GM12892 (cell line): ENCODE measurements at regions not wholly inside any gene's neighbourhood (a gene's known extent, or its start where the extent isn't known, plus 50 kb on each side); places are given as distances from the start of the nearest gene placed in this dataset.
"Not testable (repeated sequence)": the region's sequence is repeated elsewhere in the genome, so short reads cannot be mapped to it uniquely, and the experiment has no call there.

Experiments
- DNase-seq: peaks from one replicate; pipeline ENCODE4 v3.0.0; 2011; ENCODE audit not compliant: insufficient read length
- FAIRE-seq: peaks from 2 replicates; lab custom pipeline; 2011; peaks lifted over from hg19 to GRCh38; lab: Jason Lieb, UNC
- POLR2A ChIP-seq: IDR thresholded peaks from 2 replicates; pipeline ENCODE4 v1.6.1; 2011; ENCODE audit warnings: low read depth, low read length, control low read depth
- POLR2AphosphoS5 ChIP-seq: IDR thresholded peaks from 2 replicates; pipeline ENCODE4 v1.6.1; 2011; ENCODE audit warnings: low read depth, low read length, control low read depth
- TAF1 ChIP-seq: IDR thresholded peaks from 2 replicates; pipeline ENCODE4 v1.6.1; 2011; ENCODE audit warnings: low read depth, mild to moderate bottlenecking, control low read depth, low read length, borderline replicate concordance

DNA sequence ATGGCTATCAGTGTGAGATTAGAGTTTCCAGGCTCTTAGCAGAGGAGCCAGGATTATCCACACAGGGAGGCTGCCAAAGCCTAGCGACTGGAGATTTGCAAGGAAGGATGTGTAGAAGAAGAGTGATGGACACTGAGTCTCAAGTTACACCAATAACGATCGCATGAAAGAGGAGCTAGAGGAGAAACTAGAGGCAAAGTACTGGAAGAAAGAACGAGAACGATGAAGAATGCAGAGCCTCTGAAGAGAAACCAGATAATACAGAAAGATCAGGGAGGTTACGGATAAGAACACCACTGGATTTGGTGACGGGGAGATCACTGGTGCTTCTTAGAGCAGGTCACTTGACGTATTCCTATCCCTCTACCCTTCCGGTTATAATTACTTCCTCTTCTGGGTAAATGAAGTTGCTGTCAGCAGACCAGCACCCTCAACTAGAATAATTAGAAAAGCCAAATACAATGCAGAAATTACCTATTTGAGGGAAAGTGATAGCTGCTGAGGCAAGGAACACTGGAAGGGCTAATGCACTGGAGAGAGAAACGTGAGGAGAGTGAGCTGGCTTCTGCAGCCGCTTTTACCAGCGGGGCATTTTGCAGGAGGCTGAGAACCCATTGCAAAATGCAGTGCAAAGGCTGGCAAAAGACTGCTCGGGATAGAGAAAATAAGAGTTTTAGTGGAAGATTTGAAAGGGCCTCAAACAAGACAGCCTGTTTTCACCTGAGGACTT, 93.1 kb upstream of the HIF1A start:
- FAIRE-seq (no peak), DNase-seq (no peak)

DNA sequence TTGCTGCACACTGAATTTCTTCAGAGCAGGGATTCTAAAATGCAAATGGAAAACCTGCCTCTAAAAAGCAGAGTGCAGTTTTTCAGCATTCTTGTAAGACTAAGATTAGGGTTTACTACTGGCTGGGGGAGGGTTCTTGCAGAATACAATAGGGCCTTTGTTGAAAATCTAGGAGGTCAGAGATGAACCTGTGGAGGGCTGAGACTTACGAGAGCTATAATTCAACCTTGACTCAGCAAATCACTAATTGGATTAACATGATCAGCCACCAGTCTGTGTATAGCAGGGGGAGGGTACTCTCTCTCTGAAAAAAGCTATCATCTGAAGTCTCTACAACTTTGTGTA, 92.6 kb upstream of the HIF1A start:
- no peak for FAIRE-seq
- no peak for DNase-seq
- TF ChIP-seq TAF1 = no peak
- no peak for TF ChIP-seq POLR2A
- TF ChIP-seq POLR2AphosphoS5 = no peak

More for the DNA sequence above, 93.1 kb upstream of the HIF1A start:
- TF ChIP-seq POLR2A (no peak), TAF1 (no peak), POLR2AphosphoS5 (no peak)

- TF ChIP-seq POLR2AphosphoS5 = no peak
- no peak for TF ChIP-seq TAF1
- no peak for TF ChIP-seq POLR2A
- no peak for FAIRE-seq
- DNase-seq = no peak
Measured at GRCh38 chr14:61603736-61604135, 91.6 kb upstream of the HIF1A start.

DNA sequence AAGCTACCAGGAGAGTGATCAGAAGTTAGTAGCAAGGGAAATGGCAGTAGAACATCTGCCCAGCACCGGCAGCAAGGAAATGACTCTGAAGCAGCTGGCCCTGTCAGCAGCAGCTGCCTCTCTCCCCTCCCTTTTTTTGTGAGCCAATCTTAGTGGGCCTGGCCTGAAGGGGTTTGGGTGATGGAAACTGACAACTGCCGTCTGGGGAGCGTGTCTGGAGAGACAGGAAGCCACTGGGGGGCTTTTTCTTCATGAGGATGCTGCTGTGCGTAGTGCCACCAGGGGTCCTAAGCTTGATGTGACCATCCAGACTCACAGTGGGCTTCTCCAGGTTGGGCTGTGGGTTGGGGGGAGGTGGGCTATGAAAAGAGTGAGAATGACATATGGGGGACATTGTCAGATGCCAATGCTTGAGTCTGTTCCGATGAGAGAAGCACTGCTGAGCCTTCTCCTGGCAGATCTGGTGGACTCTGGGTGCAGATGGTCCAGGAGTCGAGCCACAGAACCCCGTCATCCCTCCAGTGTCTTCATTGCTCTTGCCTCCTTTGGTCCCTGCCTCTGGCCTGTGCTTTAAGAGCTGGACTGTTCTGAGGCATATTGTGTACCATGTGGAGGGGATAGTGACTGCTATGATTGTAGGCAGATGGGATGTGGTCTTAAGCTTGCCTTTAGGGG, 87.6 kb upstream of the HIF1A start:
- FAIRE-seq (no peak), DNase-seq (no peak)
- TF ChIP-seq POLR2A (no peak), POLR2AphosphoS5 (no peak), TAF1 (no peak)

GRCh38 chr14:61608245-61609165, 86.8 kb upstream of the HIF1A start:
- FAIRE-seq (no peak), DNase-seq (no peak)
- TF ChIP-seq POLR2A = no peak
- TF ChIP-seq POLR2AphosphoS5 = no peak
- no peak for TF ChIP-seq TAF1

DNA sequence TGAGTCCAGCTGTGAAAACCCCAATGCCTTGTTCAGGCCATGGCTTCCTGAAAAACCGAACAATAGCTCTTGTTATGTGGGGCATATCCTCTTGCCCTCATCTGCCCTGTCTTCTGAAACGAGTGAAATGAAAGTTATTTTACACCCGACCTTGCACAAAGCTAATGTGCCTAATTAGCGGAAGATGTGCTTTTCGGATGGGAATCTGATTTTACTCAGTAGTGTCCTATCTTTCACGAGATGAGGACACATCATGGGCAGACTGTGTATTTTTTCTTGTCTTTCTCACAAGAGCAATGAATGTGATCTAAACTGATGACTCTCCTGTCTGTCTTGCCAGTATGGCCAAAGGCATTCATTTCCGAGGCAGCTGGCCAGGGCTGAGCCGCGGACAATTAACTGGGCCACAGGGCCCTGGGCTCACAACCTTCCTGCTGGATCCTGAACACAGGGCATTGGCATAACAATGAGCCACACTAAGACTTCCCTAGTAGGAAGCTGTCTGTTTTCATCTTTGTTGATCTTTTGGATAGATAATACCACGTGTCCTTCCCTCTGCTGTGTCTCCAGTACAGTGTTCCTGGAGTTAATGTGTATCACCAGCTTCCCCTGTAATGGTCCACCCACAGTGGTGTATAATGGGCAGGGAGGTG, 86.0 kb upstream of the HIF1A start:
- FAIRE-seq = no peak

GRCh38 chr14:61609884-61610283, 85.4 kb upstream of the HIF1A start:
- FAIRE-seq = no peak
- no peak for DNase-seq
- TF ChIP-seq TAF1 = no peak
- no peak for TF ChIP-seq POLR2AphosphoS5
- TF ChIP-seq POLR2A = no peak

More for the DNA sequence above, 86.0 kb upstream of the HIF1A start:
- no peak for TF ChIP-seq TAF1
- TF ChIP-seq POLR2AphosphoS5 = no peak
- no peak for TF ChIP-seq POLR2A
- DNase-seq = no peak

DNA sequence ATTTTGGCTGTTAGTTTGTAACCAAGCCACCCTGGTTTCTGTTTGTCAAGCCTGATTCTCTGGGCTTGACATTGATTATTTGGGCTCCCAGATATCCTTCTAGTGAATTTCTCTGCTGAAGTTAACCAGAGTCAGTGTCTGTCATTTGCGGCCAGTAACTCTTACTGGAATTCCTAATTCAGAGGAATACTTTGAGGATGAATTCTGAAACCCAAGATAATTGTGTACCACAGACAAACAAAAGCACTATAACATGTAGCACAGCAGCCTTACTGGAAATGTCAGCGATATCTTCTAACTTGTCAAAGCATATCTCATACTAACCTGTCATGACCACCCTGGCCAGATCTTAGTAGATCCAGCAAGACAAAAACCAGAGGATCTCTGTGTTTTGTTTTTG, 84.4 kb upstream of the HIF1A start:
- FAIRE-seq (no peak), DNase-seq (no peak)
- no peak for TF ChIP-seq TAF1
- no peak for TF ChIP-seq POLR2AphosphoS5
- TF ChIP-seq POLR2A = no peak

GRCh38 chr14:61611880-61612630, 83.3 kb upstream of the HIF1A start:
- TF ChIP-seq POLR2AphosphoS5 (no peak), POLR2A (no peak), TAF1 (no peak)
- no peak for FAIRE-seq
- no peak for DNase-seq

DNA sequence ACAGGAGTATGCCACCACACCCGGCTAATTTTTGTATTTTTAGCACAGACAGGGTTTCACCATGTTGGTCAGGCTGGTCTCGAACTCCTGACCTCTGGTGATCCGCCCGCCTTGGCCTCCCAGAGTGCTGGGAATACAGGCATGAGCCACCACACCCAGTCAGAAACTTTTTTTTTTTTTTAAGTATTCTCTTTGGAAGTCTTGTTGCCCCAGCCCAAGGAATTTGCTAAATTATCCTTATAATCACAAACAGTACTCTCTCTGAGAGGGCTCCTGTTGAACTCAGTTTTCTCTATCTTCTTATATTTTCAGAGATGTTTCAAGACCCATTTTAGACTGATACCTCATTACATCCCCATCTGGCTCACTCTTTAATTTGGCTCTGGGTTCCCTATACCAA, 82.3 kb upstream of the HIF1A start:
- not testable (repeated sequence) for FAIRE-seq, DNase-seq

DNA sequence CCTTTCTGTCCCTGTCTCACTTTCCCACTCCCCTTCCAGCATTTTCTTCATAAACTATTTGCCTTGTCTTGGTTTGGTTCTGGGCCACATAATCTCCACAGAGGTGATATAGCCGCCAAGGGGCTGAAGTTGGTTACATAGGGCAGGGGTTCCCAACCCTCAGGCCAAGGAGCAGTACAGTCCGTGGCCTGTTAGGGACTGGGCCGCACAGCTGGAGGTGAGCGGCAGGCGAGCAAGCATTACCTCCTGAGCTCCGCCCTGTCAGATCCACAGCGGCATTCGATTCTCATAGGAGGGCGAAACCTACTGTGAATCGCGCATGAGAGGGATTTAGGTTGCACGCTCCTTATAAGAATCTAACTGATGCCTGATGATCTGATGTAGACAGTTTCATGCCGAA, 80.6 kb upstream of the HIF1A start:
- TF ChIP-seq POLR2A (no peak), TAF1 (no peak), POLR2AphosphoS5 (no peak)
- FAIRE-seq = no peak
- no peak for DNase-seq
